ENCODE measurements at regions not wholly inside any gene's neighbourhood (a gene's known extent, or its start where the extent isn't known, plus 50 kb on each side); places are given as distances from the start of the nearest gene placed in this dataset.

DNA sequence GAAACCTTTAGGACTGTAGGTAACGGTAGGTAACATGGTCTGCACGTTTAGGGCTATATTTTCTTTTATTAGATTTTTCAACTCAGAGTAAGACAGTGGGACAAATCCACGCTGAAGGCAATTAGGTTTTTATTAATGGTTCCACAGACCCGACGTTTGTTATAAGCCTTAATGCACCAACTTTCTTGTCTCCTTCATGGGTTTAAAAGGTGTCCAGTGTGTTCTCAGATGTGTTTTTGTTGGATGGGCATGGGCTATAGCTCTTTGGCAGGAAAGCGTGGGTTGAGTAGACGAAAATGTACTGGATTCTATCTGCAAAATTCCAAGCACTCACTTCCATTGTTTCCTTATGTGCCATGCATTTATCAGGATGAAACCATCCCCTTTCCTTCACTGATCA, 88.0 kb upstream of the SIM2 start:
- Histone ChIP-seq H3K36me3 (replicated peaks in 1 of 2; ENCODE audit: control insufficient read depth in 1 of 2, insufficient read depth in 2 of 2, low read length in 2 of 2) (no peaks in the 10 kb centered on the region), H3K4me2 (ENCODE audit: low read depth, low read length) (no peak overlapping the region), H3K9ac (ENCODE audit: insufficient read depth, low read depth, low read length) (no peak overlapping the region), H2AFZ (ENCODE audit: low read length) (no peak overlapping the region), H3K4me3 (replicated peaks in 1 of 3; ENCODE audit: insufficient read depth in 1 of 3, low read depth in 2 of 3, low read length in 3 of 3) (no peak overlapping the region), H3K27me3 (ENCODE audit: control insufficient read depth in 1 of 2, insufficient read depth in 2 of 2, low read length in 2 of 2) (peaks cover 0 to 32% of the 10 kb centered on the region in 2 experiments; a peak in 1 of 5 replicates), H3K79me2 (ENCODE audit: insufficient read depth, low read length) (no peaks in the 10 kb centered on the region), H4K20me1 (ENCODE audit: insufficient read depth, low read length) (no peaks in the 10 kb centered on the region), H3K4me1 (ENCODE audit: insufficient read depth, low read length) (peaks cover 15% of the 10 kb centered on the region), H3K9me3 (ENCODE audit: low read length) (no peaks in the 10 kb centered on the region; the same call in 1 of the 2 replicates), H3K27ac (ENCODE audit: extremely low read length, insufficient read depth, low read length) (no peak overlapping the region)
- no TSS peak for BruUV-seq (replicated peaks)
- FAIRE-seq (no peak), ATAC-seq (no peak), DNase-seq (ENCODE audit: low spot score) (no peak)
- 62% methylated on average over 7 of the region's 7 CpGs for WGBS (ENCODE audit: low lambda C conversion rate)
- POLR2A ChIA-PET: no interaction called here
- in situ Hi-C loops (cut with HindIII; ENCODE audit: extremely low pct_ligation_motif_present, low pct_unique_long_range_greater_than_20kb): no loop called here
- CTCF ChIA-PET (ENCODE audit: low intra/inter-chr PET ratio, low total read pairs): no interaction called here
- intact Hi-C loops (cut with micrococcal nuclease; ENCODE audit: unreplicated experiment): no loop called here
- TF ChIP-seq CCAR2 (optimal IDR thresholded peaks at IDR 0.05; ENCODE audit: low read depth, low read length) (no peak), ZNF253 (CRISPR knock-in tag; IDR thresholded peaks at IDR 0.05; ENCODE audit: borderline replicate concordance) (no peak), ZNF225 (CRISPR knock-in tag; IDR thresholded peaks at IDR 0.05) (no peak), ZNF331 (CRISPR knock-in tag; IDR thresholded peaks at IDR 0.05) (no peak), MTERF4 (CRISPR knock-in tag; IDR thresholded peaks at IDR 0.05) (no peak), MAFK (conservative IDR thresholded peaks at IDR 0.05 in 1 of 2, IDR thresholded peaks at IDR 0.05 in 1 of 2; ENCODE audit: low read length in 2 of 2) (no peak), KMT2A (CRISPR knock-in tag; IDR thresholded peaks at IDR 0.05) (no peak), MTA1 (CRISPR knock-in tag; IDR thresholded peaks at IDR 0.05; ENCODE audit: borderline replicate concordance) (no peak), SP1 (IDR thresholded peaks at IDR 0.05) (no peak), SP1 (CRISPR knock-in tag; IDR thresholded peaks at IDR 0.05) (no peak), HHEX (CRISPR knock-in tag; IDR thresholded peaks at IDR 0.05) (no peak), AGO1 (IDR thresholded peaks at IDR 0.05; ENCODE audit: low read depth, low read length, poor library complexity, severe bottlenecking) (no peak), TAF1 (CRISPR knock-in tag; IDR thresholded peaks at IDR 0.05) (no peak), ZNF572 (CRISPR knock-in tag; IDR thresholded peaks at IDR 0.05) (no peak)
- TF ChIP-seq, protein P1, sequence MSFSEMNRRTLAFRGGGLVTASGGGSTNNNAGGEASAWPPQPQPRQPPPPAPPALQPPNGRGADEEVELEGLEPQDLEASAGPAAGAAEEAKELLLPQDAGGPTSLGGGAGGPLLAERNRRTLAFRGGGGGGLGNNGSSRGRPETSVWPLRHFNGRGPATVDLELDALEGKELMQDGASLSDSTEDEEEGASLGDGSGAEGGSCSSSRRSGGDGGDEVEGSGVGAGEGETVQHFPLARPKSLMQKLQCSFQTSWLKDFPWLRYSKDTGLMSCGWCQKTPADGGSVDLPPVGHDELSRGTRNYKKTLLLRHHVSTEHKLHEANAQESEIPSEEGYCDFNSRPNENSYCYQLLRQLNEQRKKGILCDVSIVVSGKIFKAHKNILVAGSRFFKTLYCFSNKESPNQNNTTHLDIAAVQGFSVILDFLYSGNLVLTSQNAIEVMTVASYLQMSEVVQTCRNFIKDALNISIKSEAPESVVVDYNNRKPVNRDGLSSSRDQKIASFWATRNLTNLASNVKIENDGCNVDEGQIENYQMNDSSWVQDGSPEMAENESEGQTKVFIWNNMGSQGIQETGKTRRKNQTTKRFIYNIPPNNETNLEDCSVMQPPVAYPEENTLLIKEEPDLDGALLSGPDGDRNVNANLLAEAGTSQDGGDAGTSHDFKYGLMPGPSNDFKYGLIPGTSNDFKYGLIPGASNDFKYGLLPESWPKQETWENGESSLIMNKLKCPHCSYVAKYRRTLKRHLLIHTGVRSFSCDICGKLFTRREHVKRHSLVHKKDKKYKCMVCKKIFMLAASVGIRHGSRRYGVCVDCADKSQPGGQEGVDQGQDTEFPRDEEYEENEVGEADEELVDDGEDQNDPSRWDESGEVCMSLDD (CRISPR knock-in tag; IDR thresholded peaks at IDR 0.05; ENCODE audit: borderline replicate concordance): no peak

All from HepG2 (cell line).